NB4 (cell line): ENCODE measurements at regions not wholly inside any gene's neighbourhood (a gene's known extent, or its start where the extent isn't known, plus 50 kb on each side); places are given as distances from the start of the nearest gene placed in this dataset.

Experiments used
- CTCF ChIP-seq: IDR thresholded peaks from one replicate; pipeline ENCODE4 v1.5.1; 2012; ENCODE audit warnings: low read depth, low read length
- MAX ChIP-seq: IDR thresholded peaks from 2 replicates; pipeline ENCODE4 v1.6.1; 2011; ENCODE audit warnings: low read depth, low read length
- MYC ChIP-seq: IDR thresholded peaks from 2 replicates; pipeline ENCODE4 v1.6.1; 2011; ENCODE audit warnings: low read depth, low read length
- POLR2A ChIP-seq: IDR thresholded peaks from 2 replicates; pipeline ENCODE4 v1.6.1; 2011; ENCODE audit warnings: mild to moderate bottlenecking; ENCODE audit not compliant: insufficient read length; ENCODE audit errors: extremely low read depth

- no peak for TF ChIP-seq CTCF
- TF ChIP-seq MYC, result no peak
- no peak for TF ChIP-seq POLR2A
- TF ChIP-seq MAX, result no peak
These were observed 532.2 kb upstream of the MIS18BP1 start for GRCh38 chr14:45785240-45785639.
